K562 (cell line): ENCODE measurements at regions not wholly inside any gene's neighbourhood (a gene's known extent, or its start where the extent isn't known, plus 50 kb on each side); places are given as distances from the start of the nearest gene placed in this dataset.

Experiments used
- ATAC-seq: fragments of 200-7000 bp; cut with Tn5 transposase; 3 replicates; pipeline ENCODE4 v1.9.1; 2020; ENCODE audit warnings: moderate library complexity
- BruUV-seq: library from RNA; stranded (reverse); fragments of 400-500 nt; replicated peaks from 2 replicates; lab custom pipeline; 2021; lab: Mats Ljungman, UMichigan
- CTCF ChIA-PET: fragments of 300-600 bp; formaldehyde crosslinking; extraction: SDS; loops from one replicate; lab custom pipeline; 2021; ENCODE audit warnings: low intra/inter-chr PET ratio; lab: Yijun Ruan, JAX
- POLR2A ChIA-PET: fragments of 300-600, 350-650 bp; sonication (Branson Sonifier 250); formaldehyde crosslinking; extraction: SDS; loops from one replicate; lab custom pipeline; 2021; ENCODE audit warnings: antibody characterized with exemption, inconsistent platforms; lab: Yijun Ruan, JAX
- DNase-seq, 4 experiments: peaks; one replicate each; pipeline versions ENCODE4 v3.0.0 to v3.0.0-alpha.2; 2011 to 2018; ENCODE audit warnings: low spot score in 3 of 4, mixed read lengths in 3 of 4; ENCODE audit errors: extremely low read depth in 1 of 4
- FAIRE-seq: peaks from 2 replicates; lab custom pipeline; 2011; peaks lifted over from hg19 to GRCh38; lab: Jason Lieb, UNC
- H2AFZ ChIP-seq: 2 replicates; pipeline ENCODE4 v1.6.0; 2011; ENCODE audit warnings: low read depth, low read length, control low read depth, inconsistent platforms
- H3K27ac ChIP-seq: fragments of 200-600 bp; 3 replicates; pipeline ENCODE4 v1.8.0; 2011; ENCODE audit warnings: low read depth, mild to moderate bottlenecking, control low read depth, inconsistent platforms, low read length, moderate library complexity, mixed read lengths; ENCODE audit errors: extremely low read depth
- H3K27me3 ChIP-seq, 2 experiments: fragments of 300-600 bp in 1 of 2; 2 replicates in 1 of 2; 3 replicates in 1 of 2; pipeline versions ENCODE4 v1.6.0 to v1.8.0; 2011; ENCODE audit warnings: inconsistent platforms in 2 of 2, low read length in 2 of 2, mild to moderate bottlenecking in 1 of 2, mixed read lengths in 1 of 2, moderate library complexity in 1 of 2; ENCODE audit not compliant: control insufficient read depth in 2 of 2, insufficient read depth in 2 of 2
- H3K36me3 ChIP-seq: fragments of 300-600 bp; 3 replicates; pipeline ENCODE4 v1.8.0; 2011; ENCODE audit warnings: mild to moderate bottlenecking, low read length, inconsistent platforms; ENCODE audit not compliant: control insufficient read depth, insufficient read depth
- H3K4me1 ChIP-seq, 2 experiments: fragments of 200-600 bp in 1 of 2; replicated peaks in 1 of 2; 2 replicates in 1 of 2; 3 replicates in 1 of 2; pipeline versions ENCODE4 v1.5.1 to v1.8.0; 2011; ENCODE audit warnings: inconsistent platforms in 2 of 2, low read length in 2 of 2, mild to moderate bottlenecking in 1 of 2, mixed read lengths in 1 of 2, moderate library complexity in 1 of 2; ENCODE audit not compliant: control insufficient read depth in 2 of 2, insufficient read depth in 2 of 2
- H3K4me2 ChIP-seq: 2 replicates; pipeline ENCODE4 v1.6.1; 2011; ENCODE audit warnings: low read length, control low read depth, inconsistent platforms, mixed read lengths; ENCODE audit not compliant: insufficient read depth
- H3K4me3 ChIP-seq: fragments of 200-600 bp; sonication (generic), shearing (Covaris generic); 2 replicates; pipeline ENCODE4 v1.5.1; 2016; ENCODE audit warnings: control low read depth, inconsistent platforms
- H3K79me2 ChIP-seq: fragments of 200-600 bp; 3 replicates; pipeline ENCODE4 v1.8.0; 2011; ENCODE audit warnings: low read length, inconsistent platforms; ENCODE audit not compliant: control insufficient read depth, insufficient read depth
- H3K9ac ChIP-seq, 2 experiments: 2 replicates each; pipeline versions ENCODE4 v1.6.0 to v1.6.1; 2011; ENCODE audit warnings: low read depth in 2 of 2, low read length in 2 of 2, control low read depth in 1 of 2, inconsistent platforms in 1 of 2, mild to moderate bottlenecking in 1 of 2, mixed read lengths in 1 of 2; ENCODE audit not compliant: insufficient read depth in 1 of 2
- H3K9me1 ChIP-seq: one replicate; pipeline ENCODE4 v1.6.0; 2011; ENCODE audit warnings: inconsistent platforms, mild to moderate bottlenecking, low read length, moderate library complexity; ENCODE audit not compliant: control insufficient read depth, insufficient read depth
- H3K9me3 ChIP-seq: replicated peaks from 2 replicates; pipeline ENCODE4 v1.5.1; 2011; ENCODE audit warnings: low read depth, low read length, inconsistent platforms; ENCODE audit not compliant: control insufficient read depth, insufficient read depth
- H4K20me1 ChIP-seq: replicated peaks from 2 replicates; pipeline ENCODE4 v1.6.1; 2011; ENCODE audit warnings: low read length, inconsistent platforms, mixed read lengths; ENCODE audit not compliant: control insufficient read depth, insufficient read depth
- EP400 ChIP-seq: fragments of 450-650 bp; IDR thresholded peaks from 2 replicates; pipeline ENCODE4 v1.6.1; 2017; ENCODE audit warnings: antibody characterized with exemption, mild to moderate bottlenecking, moderate library complexity
- ZNF384 ChIP-seq: IDR thresholded peaks from 2 replicates; pipeline ENCODE4 v1.6.1; 2012; ENCODE audit warnings: low read depth, low read length, improper control_type of control experiment
- WGBS: fragments of 100-300 bp; shearing (Covaris generic); methylation state at CpG from one replicate; pipeline ENCODE4 v1.1.6; 2016; ENCODE audit warnings: low coverage, mixed read lengths; ENCODE audit not compliant: insufficient coverage; ENCODE audit errors: missing lambda C conversion rate; 5-methylcytosine and 5-hydroxymethylcytosine counted together
- in situ Hi-C: fragments of 300-500 bp; cut with MboI; formaldehyde crosslinking; loops from 4 replicates; pipeline ENCODE4 v1.15.0; 2018; ENCODE audit warnings: inconsistent platforms, mixed read lengths
- intact Hi-C: fragments of 100-400 bp; cut with micrococcal nuclease; formaldehyde crosslinking; loops from 2 replicates; pipeline ENCODE4 v1.14.2; 2022
- TF ChIP-seq, protein P1 (sequence below), 3 experiments: IDR thresholded peaks in 2 of 3; conservative IDR thresholded peaks in 1 of 3; 2 replicates each; pipeline ENCODE4 v1.5.1; 2011 to 2012; ENCODE audit warnings: low read length in 3 of 3, mild to moderate bottlenecking in 3 of 3, control low read depth in 2 of 3, improper control_type of control experiment in 1 of 3, inconsistent platforms in 1 of 3, low read depth in 1 of 3, mixed read lengths in 1 of 3, moderate library complexity in 1 of 3; ENCODE audit not compliant: insufficient read depth in 2 of 3
- TF ChIP-seq, protein P2 (sequence below), 2 experiments: fragments of 450-650 bp in 1 of 2; sonication (generic) in 1 of 2; formaldehyde crosslinking in 1 of 2; IDR thresholded peaks; 2 replicates each; pipeline versions ENCODE4 v1.7.1 to v1.9.0; 2016 to 2022; ENCODE audit warnings: inconsistent platforms in 1 of 2, mild to moderate bottlenecking in 1 of 2, missing genetic modification reagents in 1 of 2

DNA sequence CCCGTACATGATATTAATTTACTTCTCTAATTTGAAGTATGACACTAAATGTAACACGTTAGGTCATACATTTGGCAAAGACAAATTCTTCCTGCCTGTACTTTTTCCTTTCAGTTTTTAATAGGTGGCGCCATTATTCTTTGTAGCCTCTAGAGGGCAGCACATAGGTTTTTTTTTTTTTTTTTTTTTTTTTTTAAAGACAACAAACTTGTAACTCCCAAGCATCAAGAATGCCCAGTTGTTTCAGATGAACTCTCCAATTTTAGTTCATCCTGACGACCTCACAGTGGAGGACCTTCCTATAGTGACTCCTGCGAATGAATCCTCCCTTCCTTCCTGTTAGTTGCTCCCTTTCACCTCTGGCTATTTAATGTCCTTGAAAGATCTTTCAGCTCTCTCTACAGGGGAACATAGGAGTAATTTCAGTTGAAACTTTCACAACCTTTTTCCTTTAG is 139.3 kb upstream of the HDAC9 start:
- no peaks in the 10 kb centered on the region for H3K27me3 ChIP-seq
- in situ Hi-C loops = loop anchor here (25.0 kb wide), 1 partner anchor 1306 kb away; no protein-coding TSS in a partner anchor
- no peak overlapping the region for H3K9ac ChIP-seq
- peak overlapping the region; percentile 30 for H2AFZ ChIP-seq
- 0% methylated on average over 5 of the region's 5 CpGs for WGBS
- peak; percentile 54 for FAIRE-seq
- TF ChIP-seq, protein P1, sequence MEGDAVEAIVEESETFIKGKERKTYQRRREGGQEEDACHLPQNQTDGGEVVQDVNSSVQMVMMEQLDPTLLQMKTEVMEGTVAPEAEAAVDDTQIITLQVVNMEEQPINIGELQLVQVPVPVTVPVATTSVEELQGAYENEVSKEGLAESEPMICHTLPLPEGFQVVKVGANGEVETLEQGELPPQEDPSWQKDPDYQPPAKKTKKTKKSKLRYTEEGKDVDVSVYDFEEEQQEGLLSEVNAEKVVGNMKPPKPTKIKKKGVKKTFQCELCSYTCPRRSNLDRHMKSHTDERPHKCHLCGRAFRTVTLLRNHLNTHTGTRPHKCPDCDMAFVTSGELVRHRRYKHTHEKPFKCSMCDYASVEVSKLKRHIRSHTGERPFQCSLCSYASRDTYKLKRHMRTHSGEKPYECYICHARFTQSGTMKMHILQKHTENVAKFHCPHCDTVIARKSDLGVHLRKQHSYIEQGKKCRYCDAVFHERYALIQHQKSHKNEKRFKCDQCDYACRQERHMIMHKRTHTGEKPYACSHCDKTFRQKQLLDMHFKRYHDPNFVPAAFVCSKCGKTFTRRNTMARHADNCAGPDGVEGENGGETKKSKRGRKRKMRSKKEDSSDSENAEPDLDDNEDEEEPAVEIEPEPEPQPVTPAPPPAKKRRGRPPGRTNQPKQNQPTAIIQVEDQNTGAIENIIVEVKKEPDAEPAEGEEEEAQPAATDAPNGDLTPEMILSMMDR (IDR thresholded peaks at IDR 0.05 in 2 of 3, conservative IDR thresholded peaks at IDR 0.05 in 1 of 3; ENCODE audit: insufficient read depth in 2 of 3, low read depth in 1 of 3, low read length in 3 of 3) = peak; percentile 36 to 70 (median 45); a peak in 3 of 6 replicates
- no peak for TF ChIP-seq EP400
- TF ChIP-seq, protein P2, sequence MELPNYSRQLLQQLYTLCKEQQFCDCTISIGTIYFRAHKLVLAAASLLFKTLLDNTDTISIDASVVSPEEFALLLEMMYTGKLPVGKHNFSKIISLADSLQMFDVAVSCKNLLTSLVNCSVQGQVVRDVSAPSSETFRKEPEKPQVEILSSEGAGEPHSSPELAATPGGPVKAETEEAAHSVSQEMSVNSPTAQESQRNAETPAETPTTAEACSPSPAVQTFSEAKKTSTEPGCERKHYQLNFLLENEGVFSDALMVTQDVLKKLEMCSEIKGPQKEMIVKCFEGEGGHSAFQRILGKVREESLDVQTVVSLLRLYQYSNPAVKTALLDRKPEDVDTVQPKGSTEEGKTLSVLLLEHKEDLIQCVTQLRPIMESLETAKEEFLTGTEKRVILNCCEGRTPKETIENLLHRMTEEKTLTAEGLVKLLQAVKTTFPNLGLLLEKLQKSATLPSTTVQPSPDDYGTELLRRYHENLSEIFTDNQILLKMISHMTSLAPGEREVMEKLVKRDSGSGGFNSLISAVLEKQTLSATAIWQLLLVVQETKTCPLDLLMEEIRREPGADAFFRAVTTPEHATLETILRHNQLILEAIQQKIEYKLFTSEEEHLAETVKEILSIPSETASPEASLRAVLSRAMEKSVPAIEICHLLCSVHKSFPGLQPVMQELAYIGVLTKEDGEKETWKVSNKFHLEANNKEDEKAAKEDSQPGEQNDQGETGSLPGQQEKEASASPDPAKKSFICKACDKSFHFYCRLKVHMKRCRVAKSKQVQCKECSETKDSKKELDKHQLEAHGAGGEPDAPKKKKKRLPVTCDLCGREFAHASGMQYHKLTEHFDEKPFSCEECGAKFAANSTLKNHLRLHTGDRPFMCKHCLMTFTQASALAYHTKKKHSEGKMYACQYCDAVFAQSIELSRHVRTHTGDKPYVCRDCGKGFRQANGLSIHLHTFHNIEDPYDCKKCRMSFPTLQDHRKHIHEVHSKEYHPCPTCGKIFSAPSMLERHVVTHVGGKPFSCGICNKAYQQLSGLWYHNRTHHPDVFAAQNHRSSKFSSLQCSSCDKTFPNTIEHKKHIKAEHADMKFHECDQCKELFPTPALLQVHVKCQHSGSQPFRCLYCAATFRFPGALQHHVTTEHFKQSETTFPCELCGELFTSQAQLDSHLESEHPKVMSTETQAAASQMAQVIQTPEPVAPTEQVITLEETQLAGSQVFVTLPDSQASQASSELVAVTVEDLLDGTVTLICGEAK (IDR thresholded peaks at IDR 0.05) = 0 out of 2 replicates have a peak, but pooled peaks have one; percentile 32
- TF ChIP-seq, protein P2 (CRISPR knock-in tag; IDR thresholded peaks at IDR 0.05) = no peak
- peak; percentile 97 for TF ChIP-seq ZNF384
- TF ChIP-seq, all 486 proteins: peak for 3
- Histone ChIP-seq H3K4me2 (no peak overlapping the region), H3K4me1 (no peaks in the 10 kb centered on the region), H3K79me2 (no peaks in the 10 kb centered on the region), H3K36me3 (no peaks in the 10 kb centered on the region), H3K27ac (no peak overlapping the region), H4K20me1 (no peaks in the 10 kb centered on the region), H3K4me3 (no peak overlapping the region), H3K9me1 (no peaks in the 10 kb centered on the region), H3K9me3 (no peaks in the 10 kb centered on the region)
- ATAC-seq (peak; percentile 43; the same call in 1 of the 3 replicates), DNase-seq (peak; percentile 12 to 41 (median 32))
- intact Hi-C loops = loop anchor here (5.0 kb wide), 1 partner anchor 1311 kb away; no protein-coding TSS in a partner anchor
- ChIA-PET POLR2A (no interaction called here), CTCF (no interaction called here)
- no TSS peak for BruUV-seq
